Sigmoid colon (tissue), 6 donors: ENCODE measurements at regions not wholly inside any gene's neighbourhood (a gene's known extent, or its start where the extent isn't known, plus 50 kb on each side); places are given as distances from the start of the nearest gene placed in this dataset.

ENCODE experiments used
- DNase-seq: peaks from one replicate; pipeline ENCODE4 v3.0.0-alpha.2; 2019
- H3K27ac ChIP-seq, 4 donors: fragments of 200-600 bp; sonication (generic); one replicate each; pipeline ENCODE4 v1.5.1; 2016 to 2019; ENCODE audit warnings: mild to moderate bottlenecking in 1 of 4
- H3K27me3 ChIP-seq, 3 donors: fragments of 200-600 bp; sonication (generic); one replicate each; pipeline ENCODE4 v1.5.1; 2019; ENCODE audit warnings: mild to moderate bottlenecking in 1 of 3
- H3K36me3 ChIP-seq, 4 donors: fragments of 200-600 bp; sonication (generic); one replicate each; pipeline ENCODE4 v1.5.1; 2016 to 2019
- H3K4me1 ChIP-seq, 4 donors: fragments of 200-600 bp; sonication (generic); one replicate each; pipeline ENCODE4 v1.5.1; 2017 to 2019
- H3K4me3 ChIP-seq, 4 donors: fragments of 200-600 bp; sonication (generic); one replicate each; pipeline ENCODE4 v1.5.1; 2017 to 2019; ENCODE audit warnings: mild to moderate bottlenecking in 2 of 4, moderate library complexity in 1 of 4
- H3K9me3 ChIP-seq, 4 donors: fragments of 200-600 bp in 3 of 4; sonication (generic) in 3 of 4; one replicate each; pipeline versions ENCODE4 v1.5.1 to v1.6.1; 2013 to 2019
- EP300 ChIP-seq, 4 donors: sonication (generic); formaldehyde crosslinking; IDR thresholded peaks; one replicate each; pipeline ENCODE4 v1.6.1; 2017; ENCODE audit warnings: antibody characterized with exemption in 4 of 4
- POLR2A ChIP-seq, 2 donors: fragments of 450-650 bp; IDR thresholded peaks; one replicate each; pipeline ENCODE4 v1.6.1; 2016; ENCODE audit warnings: antibody characterized with exemption in 2 of 2, mild to moderate bottlenecking in 2 of 2, moderate library complexity in 2 of 2
- POLR2AphosphoS5 ChIP-seq, 4 donors: sonication (generic); formaldehyde crosslinking; IDR thresholded peaks; one replicate each; pipeline ENCODE4 v1.6.1; 2017; ENCODE audit warnings: antibody characterized with exemption in 4 of 4
- whole genome bisulfite sequencing, 2 donors: extraction: QIAGEN DNeasy Blood & Tissue Kit; methylation state at CpG; one replicate each; pipeline ENCODE4 v1.1.7; 2013; 5-methylcytosine and 5-hydroxymethylcytosine counted together
- intact Hi-C: fragments of 100-400 bp; cut with DNase I; formaldehyde crosslinking; loops from one replicate; pipeline ENCODE4 v1.15.1; 2023
- TF ChIP-seq, protein P1 (sequence below), 4 experiments: fragments of 450-650 bp in 3 of 4; fragments of 200-600 bp in 1 of 4; IDR thresholded peaks; one replicate each; pipeline ENCODE4 v1.5.1; 2016 to 2019; ENCODE audit warnings: antibody characterized with exemption in 4 of 4, mild to moderate bottlenecking in 3 of 4, moderate library complexity in 2 of 4
- donor health status: healthy with polysubstance abuse.
- donor health status: healthy.

DNA sequence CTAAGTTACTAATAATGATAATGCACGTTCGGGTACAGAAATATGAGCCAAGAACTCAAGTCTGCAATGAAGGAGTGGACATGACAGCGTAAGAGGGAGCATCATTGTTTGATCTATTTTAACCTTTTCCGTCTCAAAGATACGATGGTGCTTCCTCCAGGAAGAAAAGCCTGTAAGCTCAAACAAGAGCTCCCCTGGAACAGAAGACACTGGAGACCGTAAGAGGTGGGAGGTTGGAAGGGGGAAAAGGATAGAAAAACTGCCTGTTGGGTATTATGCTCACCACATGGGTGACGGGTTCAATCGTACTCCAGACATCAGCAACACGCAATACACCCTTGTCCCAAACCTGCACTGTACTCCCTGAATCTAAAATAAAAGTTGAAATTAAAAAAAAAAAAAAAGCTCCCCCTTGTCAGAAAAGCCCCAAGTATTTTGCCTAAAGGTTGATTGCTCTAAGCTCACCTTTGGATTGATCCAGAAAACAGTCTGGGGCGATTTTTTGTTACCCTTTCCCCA lies 180.5 kb downstream of the TRIM27 start:
- peaks cover 0 to 4% (median 2%) of the 10 kb centered on the region in 4 donors for H3K9me3 ChIP-seq
- WGBS, 2 donors, result 19 to 65% methylated on average over 10 of the region's 10 CpGs
- DNase-seq, result no peak
- intact Hi-C loops, result no loop called here
- peaks cover 4 to 89% (median 28%) of the 10 kb centered on the region in 3 donors for H3K27me3 ChIP-seq
- H3K36me3 ChIP-seq, result no peaks in the 10 kb centered on the region
- H3K4me3 ChIP-seq, result no peak overlapping the region
- no peaks in the 10 kb centered on the region for H3K4me1 ChIP-seq
- TF ChIP-seq EP300 (IDR thresholded peaks at IDR 0.05) (no peak), POLR2A (IDR thresholded peaks at IDR 0.05) (no peak), POLR2AphosphoS5 (IDR thresholded peaks at IDR 0.05) (no peak)
- TF ChIP-seq, protein P1, sequence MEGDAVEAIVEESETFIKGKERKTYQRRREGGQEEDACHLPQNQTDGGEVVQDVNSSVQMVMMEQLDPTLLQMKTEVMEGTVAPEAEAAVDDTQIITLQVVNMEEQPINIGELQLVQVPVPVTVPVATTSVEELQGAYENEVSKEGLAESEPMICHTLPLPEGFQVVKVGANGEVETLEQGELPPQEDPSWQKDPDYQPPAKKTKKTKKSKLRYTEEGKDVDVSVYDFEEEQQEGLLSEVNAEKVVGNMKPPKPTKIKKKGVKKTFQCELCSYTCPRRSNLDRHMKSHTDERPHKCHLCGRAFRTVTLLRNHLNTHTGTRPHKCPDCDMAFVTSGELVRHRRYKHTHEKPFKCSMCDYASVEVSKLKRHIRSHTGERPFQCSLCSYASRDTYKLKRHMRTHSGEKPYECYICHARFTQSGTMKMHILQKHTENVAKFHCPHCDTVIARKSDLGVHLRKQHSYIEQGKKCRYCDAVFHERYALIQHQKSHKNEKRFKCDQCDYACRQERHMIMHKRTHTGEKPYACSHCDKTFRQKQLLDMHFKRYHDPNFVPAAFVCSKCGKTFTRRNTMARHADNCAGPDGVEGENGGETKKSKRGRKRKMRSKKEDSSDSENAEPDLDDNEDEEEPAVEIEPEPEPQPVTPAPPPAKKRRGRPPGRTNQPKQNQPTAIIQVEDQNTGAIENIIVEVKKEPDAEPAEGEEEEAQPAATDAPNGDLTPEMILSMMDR (IDR thresholded peaks at IDR 0.05), result no peak
- no peak overlapping the region for H3K27ac ChIP-seq

DNA sequence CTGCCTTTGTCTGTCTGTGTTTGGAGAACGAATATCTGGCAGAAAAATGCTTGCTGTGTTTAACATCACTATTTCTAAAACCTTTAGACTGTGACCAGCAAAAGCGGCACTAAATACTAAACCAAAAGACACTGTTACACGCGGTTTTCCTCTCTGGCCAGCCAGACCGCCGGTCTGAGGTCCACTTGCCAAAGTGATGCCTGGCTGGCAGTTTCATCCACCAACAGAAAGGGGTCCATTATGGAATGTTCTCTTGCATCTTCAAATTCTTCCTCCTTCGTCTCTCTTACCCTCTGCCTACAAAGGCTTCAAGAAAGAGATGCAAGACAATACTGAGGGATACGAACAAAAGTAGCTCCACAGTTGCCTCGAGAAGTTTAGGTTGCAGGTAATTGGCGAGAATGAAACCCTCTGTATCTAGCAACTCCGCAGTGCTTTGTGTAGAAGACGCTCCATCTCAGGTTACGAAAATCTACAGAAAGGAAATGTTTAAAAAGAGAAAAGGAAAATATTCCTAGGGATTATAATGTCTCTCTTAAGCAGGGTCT lies 176.6 kb downstream of the TRIM27 start:
- H3K9me3 ChIP-seq, result peaks cover 0 to 15% (median 7%) of the 10 kb centered on the region in 4 donors
- no peak for TF ChIP-seq EP300 (IDR thresholded peaks at IDR 0.05)
- TF ChIP-seq, protein P1 (IDR thresholded peaks at IDR 0.05), result no peak
- no peak for TF ChIP-seq POLR2A (IDR thresholded peaks at IDR 0.05)
- TF ChIP-seq POLR2AphosphoS5 (IDR thresholded peaks at IDR 0.05), result no peak
- no peak overlapping the region for H3K27ac ChIP-seq
- no peaks in the 10 kb centered on the region for H3K36me3 ChIP-seq
- intact Hi-C loops, result no loop called here
- no peak for DNase-seq
- H3K4me3 ChIP-seq, result no peak overlapping the region
- H3K4me1 ChIP-seq, result no peaks in the 10 kb centered on the region
- H3K27me3 ChIP-seq, result peaks cover 0 to 67% (median 2%) of the 10 kb centered on the region in 3 donors
- 52 to 73% methylated on average over 13 of the region's 13 CpGs for WGBS, 2 donors

DNA sequence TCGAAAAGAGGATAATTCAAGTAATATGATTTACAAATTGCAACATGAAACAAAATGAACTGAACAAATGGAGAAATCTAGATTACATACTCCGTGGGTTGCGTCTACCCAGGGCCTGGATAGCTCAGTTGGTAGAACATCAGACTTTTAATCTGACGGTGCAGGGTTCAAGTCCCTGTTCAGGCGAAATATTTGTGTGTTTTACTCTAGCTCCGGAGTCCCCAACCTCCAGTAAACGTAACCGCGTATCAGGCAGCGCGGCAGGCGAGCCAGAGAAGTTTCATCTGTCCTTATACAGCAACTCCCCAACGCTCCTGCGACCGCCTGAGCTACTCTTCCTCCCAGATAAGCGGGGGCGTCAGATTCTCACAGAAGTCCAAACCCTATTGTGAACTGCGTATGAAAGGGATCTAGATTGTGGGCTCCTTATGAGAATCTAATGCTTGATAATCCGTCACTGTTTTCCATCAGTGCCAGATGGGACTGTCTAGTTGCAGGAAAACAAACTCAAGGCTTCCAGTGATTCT lies 176.1 kb downstream of the TRIM27 start:
- no peak for DNase-seq
- Histone ChIP-seq H3K36me3 (no peaks in the 10 kb centered on the region), H3K27ac (no peak overlapping the region), H3K4me1 (no peaks in the 10 kb centered on the region), H3K27me3 (peaks cover 0 to 67% (median 2%) of the 10 kb centered on the region in 3 donors), H3K9me3 (peaks cover 0 to 15% (median 7%) of the 10 kb centered on the region in 4 donors), H3K4me3 (no peak overlapping the region)
- intact Hi-C loops, result no loop called here
- TF ChIP-seq EP300 (IDR thresholded peaks at IDR 0.05), result no peak
- TF ChIP-seq POLR2A (IDR thresholded peaks at IDR 0.05), result no peak
- no peak for TF ChIP-seq POLR2AphosphoS5 (IDR thresholded peaks at IDR 0.05)
- TF ChIP-seq, protein P1 (IDR thresholded peaks at IDR 0.05), result no peak
- WGBS, 2 donors, result 33 to 70% methylated on average over 19 of the region's 19 CpGs

DNA sequence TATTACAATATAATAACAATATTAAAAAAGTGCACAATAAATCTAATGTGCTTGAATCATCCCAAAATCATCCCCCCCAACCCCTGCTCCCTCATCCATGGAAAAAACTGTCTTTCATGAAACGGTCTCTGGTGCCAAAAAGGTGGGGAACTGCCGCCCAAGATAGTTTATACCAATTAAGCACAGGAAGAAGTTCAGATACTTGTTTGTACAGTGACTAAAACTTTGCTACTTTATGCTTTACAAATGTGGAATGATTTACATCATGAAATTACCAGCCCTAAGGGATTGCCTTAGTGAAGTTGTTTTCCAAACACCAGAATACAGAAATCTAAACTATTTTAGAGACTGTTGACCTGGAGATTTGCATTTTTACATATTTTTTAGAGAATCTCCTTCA lies 175.6 kb downstream of the TRIM27 start:
- H3K27me3 ChIP-seq, result peaks cover 0 to 66% (median 2%) of the 10 kb centered on the region in 3 donors
- intact Hi-C loops, result no loop called here
- DNase-seq, result no peak

More for the DNA sequence above, 175.6 kb downstream of the TRIM27 start:
- peaks cover 0 to 15% (median 7%) of the 10 kb centered on the region in 4 donors for H3K9me3 ChIP-seq
- no peaks in the 10 kb centered on the region for H3K36me3 ChIP-seq
- TF ChIP-seq EP300 (IDR thresholded peaks at IDR 0.05) (no peak), POLR2A (IDR thresholded peaks at IDR 0.05) (no peak), POLR2AphosphoS5 (IDR thresholded peaks at IDR 0.05) (no peak)
- TF ChIP-seq, protein P1 (IDR thresholded peaks at IDR 0.05), result no peak
- no peaks in the 10 kb centered on the region for H3K4me1 ChIP-seq
- WGBS, 2 donors, result 21 to 34% methylated on average over 2 of the region's 2 CpGs
- H3K4me3 ChIP-seq, result no peak overlapping the region
- no peak overlapping the region for H3K27ac ChIP-seq
